ENCODE measurements at regions not wholly inside any gene's neighbourhood (a gene's known extent, or its start where the extent isn't known, plus 50 kb on each side); places are given as distances from the start of the nearest gene placed in this dataset.

- DNase-seq (ENCODE audit: low spot score) = peak; percentile 14
Observed at GRCh38 chr18:29157057-29157780, 980.3 kb upstream of the CDH2 start.

GRCh38 chr18:29156531-29156930 is 979.6 kb upstream of the CDH2 start:
- DNase-seq (ENCODE audit: low spot score) = no peak

GRCh38 chr18:29154758-29155725 is 978.1 kb upstream of the CDH2 start:
- peak; percentile 39 for DNase-seq (ENCODE audit: low spot score)

DNA sequence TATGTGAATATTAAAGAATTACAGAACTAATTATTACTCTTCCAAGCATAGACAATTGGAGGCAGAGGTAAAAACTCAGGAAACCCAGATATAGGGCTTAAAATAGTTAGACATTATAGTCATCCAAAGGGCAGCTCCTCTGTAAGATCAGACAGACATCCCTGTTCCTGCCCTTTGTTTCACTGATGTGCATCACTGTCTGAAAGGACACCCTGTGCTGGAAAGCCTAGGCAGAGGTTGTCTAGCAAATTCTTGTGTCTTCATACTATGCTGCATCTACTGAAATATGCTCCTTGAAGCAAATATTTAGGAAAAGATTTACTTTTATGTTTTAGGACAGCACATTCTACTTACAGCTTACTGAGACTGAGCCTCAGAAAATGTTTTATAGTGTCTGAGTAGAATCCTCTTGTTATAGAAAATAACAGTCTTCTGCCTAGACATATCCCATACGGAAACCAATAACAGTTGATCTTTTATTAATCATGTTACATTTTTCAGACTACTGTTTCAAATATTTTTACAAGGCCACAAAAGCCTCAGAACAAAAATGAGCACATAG is 977.3 kb upstream of the CDH2 start:
- no peak for DNase-seq (ENCODE audit: low spot score)

GRCh38 chr18:29153091-29153490 is 976.2 kb upstream of the CDH2 start:
- DNase-seq (ENCODE audit: low spot score) = no peak

DNA sequence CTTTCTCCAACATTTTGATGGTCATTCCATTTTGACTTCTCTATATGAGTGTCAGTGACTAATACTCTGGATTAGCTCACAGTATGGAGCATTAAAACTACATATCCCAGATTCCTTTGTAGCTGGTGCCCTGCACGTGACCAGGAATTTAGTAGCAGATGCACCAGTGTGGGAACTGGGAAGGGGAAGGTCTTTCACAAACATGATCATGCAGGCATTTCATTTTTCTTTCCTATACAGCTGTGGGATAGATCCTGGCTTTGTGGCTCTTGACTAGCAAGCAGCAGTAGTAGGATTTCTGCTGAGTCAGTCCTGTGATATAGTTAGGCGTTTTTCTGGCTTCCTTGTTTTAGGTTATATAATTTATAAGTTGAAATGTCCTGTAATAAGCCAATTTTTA is 971.0 kb upstream of the CDH2 start:
- DNase-seq (ENCODE audit: low spot score) = no peak

GRCh38 chr18:29146068-29146467 is 969.1 kb upstream of the CDH2 start:
- DNase-seq (ENCODE audit: low spot score) = no peak

GRCh38 chr18:29140590-29140989 is 963.7 kb upstream of the CDH2 start:
- DNase-seq (ENCODE audit: low spot score) = no peak

- DNase-seq (ENCODE audit: low spot score) = no peak
Observed at GRCh38 chr18:29137773-29138495, 961.0 kb upstream of the CDH2 start.

GRCh38 chr18:29123706-29124530 is 947.0 kb upstream of the CDH2 start:
- no peak for DNase-seq (ENCODE audit: low spot score)

DNA sequence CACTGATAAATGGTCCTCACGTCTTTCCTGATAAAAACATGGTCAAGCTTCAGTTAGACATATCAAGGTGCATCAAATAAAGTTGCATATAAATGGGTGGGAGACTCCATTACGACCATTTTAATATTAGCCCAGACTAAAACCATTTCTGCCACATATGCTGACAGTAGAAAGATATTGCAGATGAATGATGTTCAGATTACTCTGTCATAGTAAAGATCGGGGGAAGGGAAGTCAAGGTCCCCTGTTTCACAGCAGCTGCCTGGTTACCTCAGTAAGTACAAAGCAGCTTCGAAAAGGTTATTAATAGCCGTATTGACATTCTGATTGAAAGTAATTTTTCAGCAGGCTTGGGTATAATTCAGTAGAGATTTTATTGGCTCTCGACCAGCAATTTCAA is 927.7 kb upstream of the CDH2 start:
- DNase-seq (ENCODE audit: low spot score) = no peak

- DNase-seq (ENCODE audit: low spot score) = no peak
Observed at GRCh38 chr18:29104227-29104626, 927.3 kb upstream of the CDH2 start.

GRCh38 chr18:29096079-29096770 is 919.3 kb upstream of the CDH2 start:
- DNase-seq (ENCODE audit: low spot score) = no peak

GRCh38 chr18:29087616-29088246 is 910.8 kb upstream of the CDH2 start:
- no peak for DNase-seq (ENCODE audit: low spot score)

- DNase-seq (ENCODE audit: low spot score) = no peak
Observed at GRCh38 chr18:29084120-29084519, 907.2 kb upstream of the CDH2 start.

DNA sequence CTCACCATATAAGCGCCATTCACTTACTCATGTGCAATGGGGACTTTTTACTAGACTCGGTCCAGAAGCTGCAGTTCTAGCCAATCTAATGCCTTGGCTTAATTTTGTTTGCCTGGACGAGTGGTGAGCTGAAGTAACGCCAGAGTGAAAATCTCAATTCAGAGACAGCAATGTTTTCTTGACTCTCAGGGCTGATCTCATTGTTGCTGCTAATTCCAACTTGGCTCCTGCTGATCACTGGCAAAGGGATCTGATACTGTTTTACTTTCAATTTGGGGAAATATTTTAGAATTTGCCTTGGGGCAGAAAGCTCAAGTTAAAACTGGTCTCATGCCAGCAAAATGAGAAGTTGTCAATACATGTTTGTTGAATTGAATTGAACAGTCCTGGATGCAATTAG is 906.6 kb upstream of the CDH2 start:
- no peak for DNase-seq (ENCODE audit: low spot score)

DNA sequence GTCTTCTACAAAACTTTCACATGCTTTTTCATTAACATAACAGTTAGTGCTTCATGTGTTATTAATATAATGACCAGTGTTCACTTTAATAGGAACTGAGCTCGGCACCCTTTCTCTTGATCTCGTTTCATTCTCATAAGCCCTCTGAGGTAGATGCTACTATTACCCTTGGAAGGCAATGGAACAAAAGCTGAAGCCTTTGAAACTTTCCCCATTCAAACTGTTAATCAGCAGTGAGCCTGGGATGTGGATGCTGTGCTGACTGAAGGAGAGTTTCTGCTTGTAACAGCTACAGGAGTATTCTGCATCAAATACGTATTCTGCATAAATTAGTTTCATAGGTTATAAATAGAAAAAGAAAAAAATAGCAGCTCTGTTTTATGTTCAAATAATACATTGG is 904.0 kb upstream of the CDH2 start:
- no peak for DNase-seq (ENCODE audit: low spot score)

DNA sequence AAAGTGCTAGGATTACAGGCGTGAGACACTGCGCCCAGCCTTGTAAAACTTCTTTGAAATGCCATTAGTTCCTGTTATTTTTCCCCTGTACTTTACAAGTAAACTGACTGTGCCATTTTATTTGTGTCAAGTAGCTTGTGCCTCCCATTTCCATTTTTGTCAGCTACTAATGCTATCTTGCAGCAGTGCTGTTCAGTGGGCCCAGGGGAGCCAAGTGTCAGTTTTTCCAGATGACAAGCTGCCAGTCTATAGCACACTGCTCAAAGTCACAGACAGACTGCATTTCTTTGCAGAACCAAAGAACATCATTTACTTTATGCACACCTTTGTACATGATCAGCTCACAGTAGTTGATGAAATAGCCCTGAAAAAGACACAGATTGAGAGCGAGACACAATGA is 901.3 kb upstream of the CDH2 start:
- DNase-seq (ENCODE audit: low spot score) = no peak

GRCh38 chr18:29077344-29077743 is 900.4 kb upstream of the CDH2 start:
- no peak for DNase-seq (ENCODE audit: low spot score)

- no peak for DNase-seq (ENCODE audit: low spot score)
Observed at GRCh38 chr18:29076645-29077044, 899.7 kb upstream of the CDH2 start.
